GM12874 (cell line): ENCODE measurements at regions not wholly inside any gene's neighbourhood (a gene's known extent, or its start where the extent isn't known, plus 50 kb on each side); places are given as distances from the start of the nearest gene placed in this dataset.

Experiments used
- CTCF ChIP-seq: IDR thresholded peaks from 2 replicates; pipeline ENCODE4 v1.5.1; 2011; ENCODE audit warnings: low read depth, mild to moderate bottlenecking, control low read depth, low read length, moderate library complexity; ENCODE audit not compliant: insufficient read depth

- peak; percentile 52 for TF ChIP-seq CTCF
These were observed 600.4 kb upstream of the JAG1 start for GRCh38 chr20:11274141-11274594.

GRCh38 chr20:11275740-11276139 is 601.9 kb upstream of the JAG1 start:
- no peak for TF ChIP-seq CTCF

GRCh38 chr20:11277170-11277569 is 603.4 kb upstream of the JAG1 start:
- no peak for TF ChIP-seq CTCF

- no peak for TF ChIP-seq CTCF
These were observed 604.1 kb upstream of the JAG1 start for GRCh38 chr20:11277858-11278257.

- TF ChIP-seq CTCF = no peak
These were observed 604.7 kb upstream of the JAG1 start for GRCh38 chr20:11278461-11278860.

- no peak for TF ChIP-seq CTCF
These were observed 607.4 kb upstream of the JAG1 start for GRCh38 chr20:11281240-11281639.

- TF ChIP-seq CTCF = no peak
These were observed 608.0 kb upstream of the JAG1 start for GRCh38 chr20:11281768-11282167.

GRCh38 chr20:11287126-11287525 is 613.3 kb upstream of the JAG1 start:
- TF ChIP-seq CTCF = no peak
